ENCODE measurements at regions not wholly inside any gene's neighbourhood (a gene's known extent, or its start where the extent isn't known, plus 50 kb on each side); places are given as distances from the start of the nearest gene placed in this dataset.

GRCh38 chr10:29007748-29008610 lies 280.9 kb upstream of the LYZL1 start:
- TF ChIP-seq, protein P1, sequence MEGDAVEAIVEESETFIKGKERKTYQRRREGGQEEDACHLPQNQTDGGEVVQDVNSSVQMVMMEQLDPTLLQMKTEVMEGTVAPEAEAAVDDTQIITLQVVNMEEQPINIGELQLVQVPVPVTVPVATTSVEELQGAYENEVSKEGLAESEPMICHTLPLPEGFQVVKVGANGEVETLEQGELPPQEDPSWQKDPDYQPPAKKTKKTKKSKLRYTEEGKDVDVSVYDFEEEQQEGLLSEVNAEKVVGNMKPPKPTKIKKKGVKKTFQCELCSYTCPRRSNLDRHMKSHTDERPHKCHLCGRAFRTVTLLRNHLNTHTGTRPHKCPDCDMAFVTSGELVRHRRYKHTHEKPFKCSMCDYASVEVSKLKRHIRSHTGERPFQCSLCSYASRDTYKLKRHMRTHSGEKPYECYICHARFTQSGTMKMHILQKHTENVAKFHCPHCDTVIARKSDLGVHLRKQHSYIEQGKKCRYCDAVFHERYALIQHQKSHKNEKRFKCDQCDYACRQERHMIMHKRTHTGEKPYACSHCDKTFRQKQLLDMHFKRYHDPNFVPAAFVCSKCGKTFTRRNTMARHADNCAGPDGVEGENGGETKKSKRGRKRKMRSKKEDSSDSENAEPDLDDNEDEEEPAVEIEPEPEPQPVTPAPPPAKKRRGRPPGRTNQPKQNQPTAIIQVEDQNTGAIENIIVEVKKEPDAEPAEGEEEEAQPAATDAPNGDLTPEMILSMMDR (conservative IDR thresholded peaks at IDR 0.05; ENCODE audit: low read depth in 2 of 2), result no peak
- no peak for TF ChIP-seq POLR2AphosphoS5 (IDR thresholded peaks at IDR 0.05; ENCODE audit: low read depth)
- no peak for TF ChIP-seq EZH2phosphoT487 (IDR thresholded peaks at IDR 0.05; ENCODE audit: unreplicated experiment)
- no peak for TF ChIP-seq EZH2 (IDR thresholded peaks at IDR 0.05; ENCODE audit: low read depth, unreplicated experiment)
- TF ChIP-seq STAT1 (IDR thresholded peaks at IDR 0.05; ENCODE audit: unreplicated experiment), result no peak
- TF ChIP-seq JUNB (IDR thresholded peaks at IDR 0.05; ENCODE audit: unreplicated experiment), result no peak

Measured in GM23338 (cell line).